PC-9 (cell line): ENCODE measurements at regions not wholly inside any gene's neighbourhood (a gene's known extent, or its start where the extent isn't known, plus 50 kb on each side); places are given as distances from the start of the nearest gene placed in this dataset.

ENCODE experiments used
- BruUV-seq: library from RNA; stranded (reverse); fragments of 400-500 nt; replicated peaks from 2 replicates; lab custom pipeline; 2021; lab: Mats Ljungman, UMichigan
- CTCF ChIA-PET: fragments of 300-600 bp; sonication (Branson Sonifier 250); formaldehyde crosslinking; loops from one replicate; lab custom pipeline; 2022; ENCODE audit warnings: antibody characterized with exemption; lab: Charles Lee
- POLR2A ChIA-PET: fragments of 300-600 bp; sonication (Branson Sonifier 250); formaldehyde crosslinking; loops from one replicate; lab custom pipeline; 2022; ENCODE audit warnings: antibody characterized with exemption; ENCODE audit not compliant: unreplicated experiment; lab: Charles Lee
- DNase-seq, 2 experiments: peaks; one replicate each; pipeline versions ENCODE4 v3.0.0 to v3.0.0-alpha.2; 2015 to 2022; ENCODE audit warnings: mixed read lengths in 1 of 2
- H2AFZ ChIP-seq: fragments of 200-600 bp; sonication (generic); 2 replicates; pipeline ENCODE4 v1.8.1; 2017; ENCODE audit warnings: antibody characterized with exemption
- H3F3A ChIP-seq: fragments of 200-600 bp; sonication (generic); 2 replicates; pipeline ENCODE4 v1.8.1; 2017; ENCODE audit warnings: antibody characterized with exemption, mild to moderate bottlenecking, low read depth; ENCODE audit not compliant: insufficient read depth
- H3K27ac ChIP-seq: fragments of 200-600 bp; sonication (generic); 2 replicates; pipeline ENCODE4 v1.6.1; 2016; ENCODE audit warnings: mixed run types
- H3K27me3 ChIP-seq: fragments of 200-600 bp; sonication (generic); 2 replicates; pipeline ENCODE4 v1.6.1; 2016; ENCODE audit warnings: low read depth, mixed run types; ENCODE audit not compliant: insufficient read depth
- H3K36me3 ChIP-seq: fragments of 200-600 bp; sonication (generic); 2 replicates; pipeline ENCODE4 v1.6.1; 2016; ENCODE audit warnings: low read depth, mixed run types
- H3K4me1 ChIP-seq: fragments of 200-600 bp; sonication (generic); replicated peaks from 2 replicates; pipeline ENCODE4 v1.6.1; 2016; ENCODE audit warnings: mixed run types; ENCODE audit not compliant: insufficient read depth
- H3K4me2 ChIP-seq: fragments of 200-600 bp; sonication (generic); 2 replicates; pipeline ENCODE4 v1.6.1; 2017; ENCODE audit warnings: mixed run types
- H3K4me3 ChIP-seq: fragments of 200-600 bp; sonication (generic); 2 replicates; pipeline ENCODE4 v1.6.1; 2016; ENCODE audit warnings: mixed run types
- H3K79me2 ChIP-seq: fragments of 200-600 bp; sonication (generic); 2 replicates; pipeline ENCODE4 v1.6.1; 2017; ENCODE audit warnings: low read depth, mixed run types
- H3K9me2 ChIP-seq: fragments of 200-600 bp; sonication (generic); 2 replicates; pipeline ENCODE4 v1.8.1; 2017; ENCODE audit warnings: mild to moderate bottlenecking; ENCODE audit not compliant: insufficient read depth
- H3K9me3 ChIP-seq: fragments of 200-600 bp; sonication (generic); 2 replicates; pipeline ENCODE4 v1.8.1; 2016; ENCODE audit warnings: low read depth; ENCODE audit not compliant: insufficient read depth
- H4K20me1 ChIP-seq: fragments of 200-600 bp; sonication (generic); 2 replicates; pipeline ENCODE4 v1.8.1; 2017; ENCODE audit not compliant: insufficient read depth
- CTCF ChIP-seq: fragments of 200-600 bp; sonication (generic); conservative IDR thresholded peaks from 2 replicates; pipeline ENCODE4 v1.6.1; 2017; ENCODE audit warnings: mixed run types, antibody characterized with exemption, mild to moderate bottlenecking, moderate library complexity
- EZH2 ChIP-seq: fragments of 200-600 bp; sonication (generic); IDR thresholded peaks from 2 replicates; pipeline ENCODE4 v1.8.0; 2017; ENCODE audit warnings: antibody characterized with exemption, low read depth
- intact Hi-C: fragments of 100-400 bp; cut with micrococcal nuclease; formaldehyde crosslinking; loops from one replicate; pipeline ENCODE4 v1.10.0; 2022; ENCODE audit not compliant: unreplicated experiment

- no peak for TF ChIP-seq CTCF
- Histone ChIP-seq H3K79me2 (no peaks in the 10 kb centered on the region), H3K27me3 (no peaks in the 10 kb centered on the region), H3K36me3 (no peaks in the 10 kb centered on the region), H3F3A (no peaks in the 10 kb centered on the region), H3K27ac (no peak overlapping the region), H3K4me3 (no peak overlapping the region), H3K9me2 (no peaks in the 10 kb centered on the region), H2AFZ (no peak overlapping the region), H3K4me2 (no peak overlapping the region), H3K9me3 (no peaks in the 10 kb centered on the region), H4K20me1 (no peaks in the 10 kb centered on the region), H3K4me1 (no peaks in the 10 kb centered on the region)
- ChIA-PET CTCF (no interaction called here), POLR2A (no interaction called here)
- intact Hi-C loops: no loop called here
- BruUV-seq: no TSS peak
- DNase-seq: no peak
Measured at GRCh38 chr3:174505266-174505665, 353.9 kb upstream of the NAALADL2 start.

- no peak overlapping the region for H3K27ac ChIP-seq
- intact Hi-C loops: no loop called here
- H3K27me3 ChIP-seq: no peaks in the 10 kb centered on the region
- TF ChIP-seq CTCF (no peak), EZH2 (no peak)
- H3K79me2 ChIP-seq: no peaks in the 10 kb centered on the region
- H3K4me2 ChIP-seq: no peak overlapping the region
- H2AFZ ChIP-seq: no peak overlapping the region
- H3K9me2 ChIP-seq: peaks cover 8% of the 10 kb centered on the region; the same call in 1 of the 2 replicates
- H3K4me1 ChIP-seq: no peaks in the 10 kb centered on the region
- no peak for DNase-seq
- H3K4me3 ChIP-seq: no peak overlapping the region
- H3F3A ChIP-seq: no peaks in the 10 kb centered on the region
- no peaks in the 10 kb centered on the region for H3K36me3 ChIP-seq
- no TSS peak for BruUV-seq
- no peaks in the 10 kb centered on the region for H3K9me3 ChIP-seq
- ChIA-PET POLR2A (no interaction called here), CTCF (no interaction called here)
- no peaks in the 10 kb centered on the region for H4K20me1 ChIP-seq
Measured at GRCh38 chr3:174524203-174524602, 334.9 kb upstream of the NAALADL2 start.

DNA sequence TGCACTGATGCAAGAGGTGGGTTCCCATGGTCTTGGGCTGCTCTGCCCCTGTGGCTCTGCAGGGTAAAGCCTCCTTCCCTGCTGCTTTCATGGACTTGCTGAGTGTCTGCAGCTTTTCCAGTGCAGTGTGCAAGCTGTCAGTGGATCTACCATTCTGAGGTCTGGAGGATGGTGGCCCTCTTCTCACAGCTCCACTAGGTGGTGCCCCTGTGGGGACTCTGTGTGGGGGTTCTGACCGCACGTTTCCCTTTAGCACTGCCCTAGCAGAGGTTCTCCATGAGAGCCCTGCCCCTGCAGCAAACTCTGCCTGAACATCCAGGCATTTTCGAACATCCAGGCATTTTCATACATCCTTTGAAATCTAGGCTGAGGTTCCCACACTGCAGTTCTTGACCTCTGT, 329.8 kb upstream of the NAALADL2 start:
- 0 out of 2 replicates have a peak, but pooled peaks cover 6% of the 10 kb centered on the region for H3K9me2 ChIP-seq
- no peak overlapping the region for H3K27ac ChIP-seq
- H4K20me1 ChIP-seq: no peaks in the 10 kb centered on the region
- no peak for DNase-seq
- intact Hi-C loops: no loop called here
- H3K9me3 ChIP-seq: no peaks in the 10 kb centered on the region
- H3K36me3 ChIP-seq: no peaks in the 10 kb centered on the region
- no peaks in the 10 kb centered on the region for H3K79me2 ChIP-seq
- ChIA-PET POLR2A (no interaction called here), CTCF (interaction anchor here (0.6 kb wide), 1 partner anchor 47 kb away, joined by 3 read pairs; no protein-coding TSS in a partner anchor)
- H2AFZ ChIP-seq: no peak overlapping the region
- no peak for TF ChIP-seq CTCF
- no TSS peak for BruUV-seq
- no peaks in the 10 kb centered on the region for H3K4me1 ChIP-seq
- no peaks in the 10 kb centered on the region for H3F3A ChIP-seq
- no peak overlapping the region for H3K4me3 ChIP-seq
- H3K27me3 ChIP-seq: no peaks in the 10 kb centered on the region
- no peak overlapping the region for H3K4me2 ChIP-seq
